ENCODE measurements at regions not wholly inside any gene's neighbourhood (a gene's known extent, or its start where the extent isn't known, plus 50 kb on each side); places are given as distances from the start of the nearest gene placed in this dataset.

DNA sequence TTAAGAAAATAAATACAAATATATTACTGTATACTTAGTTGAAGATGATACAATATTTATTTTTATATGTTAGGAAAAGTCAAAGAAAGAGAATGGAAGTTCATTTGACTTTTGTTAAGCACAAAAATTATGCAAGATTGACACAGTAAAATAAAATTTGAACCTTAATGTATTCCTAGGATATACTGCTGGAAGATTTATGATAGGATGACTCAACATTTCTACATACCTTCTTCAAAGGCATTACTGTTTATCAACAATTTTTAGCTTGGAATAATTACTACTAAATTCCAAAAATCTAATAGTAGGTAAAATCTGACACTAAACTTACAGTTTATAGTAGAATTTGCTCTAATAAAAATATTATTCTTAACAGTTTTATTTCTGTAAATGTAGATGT is 257.3 kb upstream of the ADAMTS5 start:
- ATAC-seq, result no peak
- Histone ChIP-seq H3K9me3 (no peaks in the 10 kb centered on the region), H3K27ac (no peak overlapping the region), H3K4me3 (no peak overlapping the region), H3K27me3 (no peaks in the 10 kb centered on the region), H3K36me3 (replicated peaks in 1 of 2; ENCODE audit: insufficient read depth in 1 of 2, low read depth in 2 of 2) (no peaks in the 10 kb centered on the region), H3K4me1 (no peaks in the 10 kb centered on the region)
- no peak for DNase-seq
- intact Hi-C loops (cut with DNase I), result loop anchor here (10.0 kb wide), 1 partner anchor 59 kb away; no protein-coding TSS in a partner anchor
- TF ChIP-seq CTCF (IDR thresholded peaks at IDR 0.05) (no peak), POLR2A (IDR thresholded peaks at IDR 0.05) (no peak)

- no peak for ATAC-seq
- no peaks in the 10 kb centered on the region for H3K4me1 ChIP-seq
- no peak overlapping the region for H3K4me3 ChIP-seq
- no peaks in the 10 kb centered on the region for H3K36me3 ChIP-seq (replicated peaks in 1 of 2; ENCODE audit: insufficient read depth in 1 of 2, low read depth in 2 of 2)
- H3K9me3 ChIP-seq, result no peaks in the 10 kb centered on the region
- TF ChIP-seq CTCF (IDR thresholded peaks at IDR 0.05), result no peak
- no peaks in the 10 kb centered on the region for H3K27me3 ChIP-seq
- 84 to 93% methylated on average over 2 of the region's 2 CpGs for WGBS, 2 donors
- H3K27ac ChIP-seq, result no peak overlapping the region
- intact Hi-C loops (cut with DNase I), result loop anchor here (10.0 kb wide), 1 partner anchor 56 kb away; no protein-coding TSS in a partner anchor
- no peak for DNase-seq
These were observed 254.2 kb upstream of the ADAMTS5 start for GRCh38 chr21:27221077-27221476.

GRCh38 chr21:27220416-27220815 is 253.5 kb upstream of the ADAMTS5 start:
- Histone ChIP-seq H3K4me3 (no peak overlapping the region), H3K9me3 (no peaks in the 10 kb centered on the region), H3K27me3 (no peaks in the 10 kb centered on the region), H3K27ac (no peak overlapping the region), H3K4me1 (no peaks in the 10 kb centered on the region), H3K36me3 (replicated peaks in 1 of 2; ENCODE audit: insufficient read depth in 1 of 2, low read depth in 2 of 2) (no peaks in the 10 kb centered on the region)
- no peak for DNase-seq
- ATAC-seq, result no peak
- TF ChIP-seq POLR2A (IDR thresholded peaks at IDR 0.05) (no peak), CTCF (IDR thresholded peaks at IDR 0.05) (no peak)
- intact Hi-C loops (cut with DNase I), result loop anchor here (10.0 kb wide), 1 partner anchor 56 kb away; no protein-coding TSS in a partner anchor

- intact Hi-C loops (cut with DNase I), result no loop called here
- WGBS, 2 donors, result 86 to 90% methylated on average over 2 of the region's 2 CpGs
- ATAC-seq, result no peak
These were observed 252.2 kb upstream of the ADAMTS5 start for GRCh38 chr21:27219068-27219467.

More at GRCh38 chr21:27219068-27219467, 252.2 kb upstream of the ADAMTS5 start:
- DNase-seq, result no peak
- no peak overlapping the region for H3K4me3 ChIP-seq
- no peaks in the 10 kb centered on the region for H3K27me3 ChIP-seq
- TF ChIP-seq POLR2A (IDR thresholded peaks at IDR 0.05), result no peak
- no peak for TF ChIP-seq CTCF (IDR thresholded peaks at IDR 0.05)
- H3K36me3 ChIP-seq (replicated peaks in 1 of 2; ENCODE audit: insufficient read depth in 1 of 2, low read depth in 2 of 2), result no peaks in the 10 kb centered on the region
- H3K9me3 ChIP-seq, result no peaks in the 10 kb centered on the region
- no peak overlapping the region for H3K27ac ChIP-seq
- H3K4me1 ChIP-seq, result no peaks in the 10 kb centered on the region
